Colonic mucosa (tissue), 4 donors: ENCODE measurements at regions not wholly inside any gene's neighbourhood (a gene's known extent, or its start where the extent isn't known, plus 50 kb on each side); places are given as distances from the start of the nearest gene placed in this dataset.

ENCODE experiments used
- DNase-seq: peaks from one replicate; pipeline ENCODE4 v3.0.0-alpha.2; 2020
- H3K27ac ChIP-seq: fragments of 200-600 bp; one replicate; pipeline ENCODE4 v1.8.0; 2021
- H3K27me3 ChIP-seq: fragments of 200-600 bp; one replicate; pipeline ENCODE4 v1.8.0; 2021
- H3K36me3 ChIP-seq: fragments of 200-600 bp; one replicate; pipeline ENCODE4 v1.8.0; 2021
- H3K4me1 ChIP-seq: fragments of 200-600 bp; one replicate; pipeline ENCODE4 v1.8.0; 2021; ENCODE audit warnings: mild to moderate bottlenecking
- H3K4me3 ChIP-seq: fragments of 200-600 bp; one replicate; pipeline ENCODE4 v1.8.0; 2021
- H3K9ac ChIP-seq, 2 donors: one replicate each; pipeline ENCODE4 v1.7.0; 2013; ENCODE audit warnings: control low read depth in 2 of 2, low read depth in 2 of 2, low read length in 2 of 2
- H3K9me3 ChIP-seq: fragments of 200-600 bp; one replicate; pipeline ENCODE4 v1.8.0; 2021
- CTCF ChIP-seq: fragments of 200-600 bp; IDR thresholded peaks from one replicate; pipeline ENCODE4 v1.8.0; 2022; ENCODE audit warnings: antibody characterized with exemption, mild to moderate bottlenecking
- intact Hi-C: fragments of 100-400 bp; cut with DNase I; formaldehyde crosslinking; loops from one replicate; pipeline ENCODE4 v1.14.1; 2022
- donor health status: healthy.
- donor health status: DM: no; HTN: no; CAD: no.
- donor health status: DM: no; HTN: no; CAD: no.

GRCh38 chr1:178633056-178633455, 92.0 kb upstream of the RALGPS2 start:
- intact Hi-C loops, result no loop called here
- no peaks in the 10 kb centered on the region for H3K36me3 ChIP-seq
- TF ChIP-seq CTCF, result no peak
- H3K9ac ChIP-seq, result no peak overlapping the region
- DNase-seq, result no peak
- H3K27ac ChIP-seq, result no peak overlapping the region
- H3K4me1 ChIP-seq, result no peaks in the 10 kb centered on the region
- no peaks in the 10 kb centered on the region for H3K9me3 ChIP-seq
- no peak overlapping the region for H3K4me3 ChIP-seq
- H3K27me3 ChIP-seq, result no peaks in the 10 kb centered on the region

- no peak for TF ChIP-seq CTCF
- DNase-seq, result no peak
- Histone ChIP-seq H3K27ac (no peak overlapping the region), H3K9ac (no peak overlapping the region), H3K4me3 (no peak overlapping the region), H3K27me3 (no peaks in the 10 kb centered on the region), H3K4me1 (no peaks in the 10 kb centered on the region), H3K9me3 (no peaks in the 10 kb centered on the region), H3K36me3 (no peaks in the 10 kb centered on the region)
- intact Hi-C loops, result no loop called here
Measured at GRCh38 chr1:178634445-178634844, 90.6 kb upstream of the RALGPS2 start.

GRCh38 chr1:178637841-178638240, 87.2 kb upstream of the RALGPS2 start:
- no peak for DNase-seq
- Histone ChIP-seq H3K4me1 (no peaks in the 10 kb centered on the region), H3K36me3 (no peaks in the 10 kb centered on the region), H3K9me3 (no peaks in the 10 kb centered on the region), H3K4me3 (no peak overlapping the region), H3K27me3 (no peaks in the 10 kb centered on the region), H3K27ac (no peak overlapping the region), H3K9ac (no peak overlapping the region)
- intact Hi-C loops, result no loop called here
- no peak for TF ChIP-seq CTCF

- Histone ChIP-seq H3K4me3 (no peak overlapping the region), H3K4me1 (no peaks in the 10 kb centered on the region), H3K9me3 (no peaks in the 10 kb centered on the region), H3K27me3 (no peaks in the 10 kb centered on the region), H3K9ac (no peak overlapping the region), H3K36me3 (no peaks in the 10 kb centered on the region), H3K27ac (no peak overlapping the region)
- intact Hi-C loops, result no loop called here
- no peak for DNase-seq
- TF ChIP-seq CTCF, result no peak
Measured at GRCh38 chr1:178639326-178639725, 85.7 kb upstream of the RALGPS2 start.

- no peak for DNase-seq
- Histone ChIP-seq H3K4me1 (no peaks in the 10 kb centered on the region), H3K9ac (no peak overlapping the region), H3K27me3 (no peaks in the 10 kb centered on the region), H3K27ac (no peak overlapping the region), H3K9me3 (no peaks in the 10 kb centered on the region), H3K4me3 (no peak overlapping the region), H3K36me3 (no peaks in the 10 kb centered on the region)
- no peak for TF ChIP-seq CTCF
- intact Hi-C loops, result no loop called here
Measured at GRCh38 chr1:178642282-178642681, 82.8 kb upstream of the RALGPS2 start.

GRCh38 chr1:178643349-178643748, 81.7 kb upstream of the RALGPS2 start:
- H3K27me3 ChIP-seq, result no peaks in the 10 kb centered on the region
- no peaks in the 10 kb centered on the region for H3K9me3 ChIP-seq
- H3K27ac ChIP-seq, result no peak overlapping the region
- no peak for DNase-seq
- no peak overlapping the region for H3K9ac ChIP-seq
- no peak overlapping the region for H3K4me3 ChIP-seq
- no peaks in the 10 kb centered on the region for H3K36me3 ChIP-seq
- no peaks in the 10 kb centered on the region for H3K4me1 ChIP-seq
- intact Hi-C loops, result no loop called here
- TF ChIP-seq CTCF, result no peak
